T-helper 2 cell (primary cell): ENCODE measurements at regions not wholly inside any gene's neighbourhood (a gene's known extent, or its start where the extent isn't known, plus 50 kb on each side); places are given as distances from the start of the nearest gene placed in this dataset.
"Not testable (repeated sequence)": the region's sequence is repeated elsewhere in the genome, so short reads cannot be mapped to it uniquely, and the experiment has no call there.

Experiments
- DNase-seq, 5 experiments: peaks; one replicate each; pipeline versions ENCODE4 v3.0.0 to v3.0.0-alpha.2; 2012 to 2022

DNA sequence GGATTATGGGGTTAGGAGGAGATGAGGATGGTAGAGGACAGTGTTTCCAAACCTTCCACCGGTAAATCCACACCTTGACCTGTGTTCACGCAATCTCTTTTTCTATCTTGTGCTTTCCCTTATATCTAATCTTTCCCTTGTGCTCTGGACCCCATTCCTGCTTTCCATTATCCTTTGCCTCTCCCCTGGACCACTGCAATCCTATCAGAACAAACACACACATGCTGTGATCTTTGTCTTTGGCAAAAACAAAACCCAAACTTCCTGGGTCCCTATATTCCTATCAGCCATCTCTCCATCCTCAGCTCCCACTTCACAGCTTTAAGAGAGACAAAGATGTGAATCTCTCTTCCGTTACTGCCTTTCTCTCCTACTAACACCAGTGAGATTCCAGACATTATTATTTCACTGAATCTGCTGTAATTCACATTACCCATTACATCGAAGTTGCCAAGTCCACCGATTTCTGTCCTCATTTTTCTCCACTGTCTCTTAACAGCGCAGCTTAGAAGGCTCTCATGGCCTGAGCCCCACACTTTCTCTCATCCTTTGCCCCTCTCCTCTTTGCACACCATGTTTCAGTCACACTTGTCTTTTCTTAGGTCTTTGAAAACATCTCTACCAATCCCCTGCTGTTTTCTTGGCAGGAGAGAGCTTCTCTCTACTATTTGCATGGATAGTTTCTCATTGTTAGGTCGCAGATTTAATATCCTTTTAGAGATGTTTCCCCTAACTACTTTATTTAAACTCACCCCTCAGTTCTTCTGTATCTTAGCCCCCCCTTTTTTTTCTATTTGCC lies 230.0 kb upstream of the B3GALT2 start:
- DNase-seq, result no peak

DNA sequence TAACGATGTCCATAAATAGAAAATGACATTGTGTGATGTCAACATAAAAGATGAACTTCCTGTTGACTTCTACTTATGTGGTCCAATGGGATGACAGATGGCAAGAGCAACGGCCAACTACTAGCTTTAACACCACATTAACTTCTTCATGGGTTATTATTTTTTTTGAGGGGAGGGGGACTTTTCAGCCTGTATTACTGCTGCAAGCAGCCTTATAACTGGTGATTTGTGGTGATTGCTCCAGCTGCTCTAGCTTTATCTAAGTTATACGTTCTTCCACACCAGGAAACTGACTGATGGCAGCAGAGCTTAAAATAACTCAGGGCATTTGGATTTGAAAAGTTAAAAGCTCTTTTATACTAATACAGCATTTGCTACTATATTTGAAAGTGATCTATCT lies 228.8 kb upstream of the B3GALT2 start:
- DNase-seq, result no peak

DNA sequence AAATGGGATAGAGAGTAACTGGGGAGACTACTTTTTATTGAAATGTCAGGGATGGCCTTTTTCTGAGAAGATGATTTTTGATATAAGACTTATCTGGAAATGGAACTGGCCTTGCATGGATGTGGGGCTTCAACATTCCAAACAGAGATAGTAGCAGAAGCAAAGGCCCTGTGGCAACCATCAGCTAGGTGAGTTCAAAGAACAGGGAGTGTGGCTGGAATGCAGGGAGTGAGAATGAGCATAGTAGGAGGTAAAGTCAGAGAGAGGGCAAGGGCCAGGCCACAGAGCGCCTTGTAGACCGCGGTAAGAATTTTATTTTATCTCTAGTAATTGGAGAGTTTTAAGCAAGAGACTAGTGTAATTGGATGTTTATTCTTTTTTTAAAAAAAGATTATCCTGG lies 227.0 kb upstream of the B3GALT2 start:
- DNase-seq, result no peak

DNA sequence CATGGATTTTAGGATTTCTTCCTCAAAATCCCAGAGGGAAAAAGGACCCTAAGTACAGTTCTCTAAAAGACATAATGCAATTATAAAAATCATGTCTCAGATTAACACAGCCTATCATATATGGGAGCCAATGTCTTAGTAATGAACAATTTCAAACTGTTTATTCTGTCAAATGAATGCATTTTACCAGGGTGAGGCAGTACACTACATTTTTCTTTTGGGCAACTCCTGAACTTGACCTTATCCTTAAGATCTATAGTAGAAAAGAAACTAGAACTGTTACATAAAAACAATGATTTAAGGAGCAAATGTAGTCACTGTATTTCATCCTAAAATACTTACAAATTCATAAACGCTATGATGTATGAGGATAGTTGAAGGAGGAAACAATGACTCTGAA lies 226.3 kb upstream of the B3GALT2 start:
- peak in 1 of 5 experiments; percentile 54 for DNase-seq

DNA sequence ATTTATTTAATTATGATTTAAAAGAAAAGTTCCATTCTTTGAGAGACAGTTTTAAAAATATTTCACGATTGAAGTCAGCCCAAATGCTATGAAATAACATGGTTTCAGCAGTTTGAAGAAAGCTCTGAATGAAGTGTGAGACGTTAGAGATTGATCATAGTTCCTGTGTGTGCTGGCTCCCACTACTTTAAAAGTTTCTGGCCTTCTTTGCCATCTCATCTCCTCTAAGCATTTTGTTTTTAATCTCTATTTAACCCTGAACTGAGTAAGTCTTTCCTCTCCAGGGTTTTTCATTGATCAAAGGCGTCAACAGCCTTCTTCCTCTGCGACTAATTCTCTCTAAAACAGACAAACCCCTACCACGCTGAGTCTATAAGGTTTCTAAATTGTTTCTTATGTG lies 225.3 kb upstream of the B3GALT2 start:
- DNase-seq, result peak in 1 of 5 experiments; percentile 27

DNA sequence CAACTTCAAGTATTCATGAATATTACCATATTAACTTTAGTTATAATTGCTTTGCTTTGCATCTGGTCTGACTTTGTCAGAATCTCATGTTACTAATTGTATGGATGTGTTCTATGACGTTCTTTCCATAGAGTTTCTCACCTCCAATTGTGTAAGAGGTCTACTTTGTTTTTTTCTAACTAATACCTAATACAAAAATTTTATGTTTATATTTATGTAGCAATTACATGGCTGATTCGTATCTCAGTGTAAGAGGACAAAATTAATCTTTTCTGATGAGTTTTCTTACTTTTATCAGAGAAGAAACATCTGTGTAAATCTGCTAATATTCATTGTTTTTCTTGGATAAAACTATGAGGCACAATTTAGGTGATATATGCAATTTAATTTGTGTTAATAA lies 224.8 kb upstream of the B3GALT2 start:
- DNase-seq, result no peak

DNA sequence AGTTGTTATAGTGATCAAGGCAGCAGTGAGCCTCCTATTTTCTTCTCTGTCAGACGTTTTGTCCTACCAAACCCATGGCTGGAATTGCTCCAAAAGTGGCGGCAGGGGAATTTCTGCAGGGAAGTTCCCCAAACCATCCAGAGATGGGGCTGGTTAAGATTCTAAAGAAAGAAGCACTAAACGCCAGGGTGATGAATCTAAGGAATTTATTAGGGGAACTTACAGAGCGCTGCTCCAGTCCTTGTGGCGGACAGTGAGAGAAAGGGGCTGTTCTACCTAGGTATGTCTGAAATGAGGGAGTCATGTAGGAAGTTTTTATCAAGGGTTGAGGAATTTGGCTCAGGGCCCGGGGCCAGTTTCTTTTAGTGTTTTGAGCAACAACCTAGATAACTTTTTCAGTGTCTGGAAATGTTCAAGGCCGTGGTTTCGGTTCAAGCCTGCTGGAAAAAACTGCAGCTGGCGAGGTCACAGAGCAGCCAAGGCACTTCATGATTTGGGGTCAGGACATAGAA lies 222.4 kb upstream of the B3GALT2 start:
- DNase-seq, result no peak

DNA sequence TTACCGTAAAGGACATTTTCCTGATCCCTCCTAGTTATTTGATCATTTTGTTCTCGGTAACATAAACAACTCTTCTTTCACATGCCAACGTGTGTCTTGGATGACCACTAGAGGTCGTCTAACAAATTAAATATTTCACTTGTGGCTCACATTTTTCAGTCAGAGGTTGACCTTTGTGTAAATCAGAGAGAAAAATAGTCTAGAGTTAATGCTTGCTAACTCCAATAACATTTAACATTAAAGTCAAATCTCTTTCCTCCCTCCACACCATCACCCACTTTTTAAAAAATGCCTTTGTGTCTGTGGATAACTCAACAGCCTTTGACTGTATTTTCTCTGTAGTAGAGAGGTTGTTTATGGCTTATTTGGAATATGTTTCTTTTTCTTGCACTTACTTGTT lies 220.5 kb upstream of the B3GALT2 start:
- DNase-seq, result peak in 2 of 5 experiments; percentile 20 to 69

DNA sequence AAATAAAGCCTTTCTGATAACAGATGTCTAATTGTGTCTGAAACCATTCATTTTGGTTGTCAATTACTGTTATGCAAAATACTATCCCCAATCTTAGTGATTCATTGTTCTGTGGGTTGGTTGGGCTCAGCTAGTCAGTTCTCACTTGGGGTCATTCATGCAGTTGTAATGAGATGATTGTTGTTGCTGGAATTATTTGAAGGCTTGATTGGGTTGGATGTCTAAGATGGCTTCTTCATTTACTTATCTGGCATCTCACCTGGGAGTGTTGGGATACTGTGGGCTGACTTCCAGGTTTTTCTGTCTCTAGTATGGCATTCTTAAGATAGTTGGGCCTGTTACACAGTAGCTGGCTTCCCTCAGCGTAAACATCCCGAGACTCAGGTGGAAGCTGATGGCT lies 217.8 kb upstream of the B3GALT2 start:
- DNase-seq, result no peak

DNA sequence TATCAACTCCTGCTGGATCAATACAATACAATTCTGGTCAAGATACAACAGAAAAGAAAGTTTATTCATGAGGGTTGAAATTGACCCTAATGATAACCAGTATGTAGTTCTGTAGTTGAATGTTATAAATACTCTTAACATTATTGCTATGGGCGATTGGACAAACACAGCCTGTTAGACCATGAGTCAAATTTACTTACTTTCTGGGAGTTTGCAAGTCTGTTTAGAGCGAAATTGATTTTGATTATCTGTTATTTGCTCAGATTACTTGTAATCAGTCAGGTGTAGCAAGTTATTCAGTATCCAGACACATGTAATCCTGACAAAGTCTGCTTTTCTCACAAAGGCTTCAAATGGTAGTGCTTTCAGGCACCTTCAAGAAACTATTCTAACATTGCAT lies 216.6 kb upstream of the B3GALT2 start:
- no peak for DNase-seq

DNA sequence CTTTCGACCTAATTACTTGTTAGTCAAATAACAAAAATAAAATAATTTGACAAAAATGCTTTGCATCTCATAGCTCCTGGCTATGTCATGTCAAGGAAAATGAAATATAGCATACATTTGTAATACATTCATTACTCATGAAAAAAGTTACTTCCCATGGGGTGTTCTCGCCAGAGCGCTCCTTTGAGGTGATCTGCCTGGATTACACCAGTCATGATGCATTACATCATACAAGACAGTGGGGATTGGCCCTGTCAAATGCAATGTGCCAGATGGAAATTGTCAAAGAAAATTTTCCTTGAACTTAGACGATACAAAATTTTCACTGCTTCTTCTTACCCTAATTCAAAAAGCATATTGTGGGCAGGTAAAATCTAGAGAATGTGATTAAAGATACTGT lies 215.6 kb upstream of the B3GALT2 start:
- DNase-seq, result no peak

DNA sequence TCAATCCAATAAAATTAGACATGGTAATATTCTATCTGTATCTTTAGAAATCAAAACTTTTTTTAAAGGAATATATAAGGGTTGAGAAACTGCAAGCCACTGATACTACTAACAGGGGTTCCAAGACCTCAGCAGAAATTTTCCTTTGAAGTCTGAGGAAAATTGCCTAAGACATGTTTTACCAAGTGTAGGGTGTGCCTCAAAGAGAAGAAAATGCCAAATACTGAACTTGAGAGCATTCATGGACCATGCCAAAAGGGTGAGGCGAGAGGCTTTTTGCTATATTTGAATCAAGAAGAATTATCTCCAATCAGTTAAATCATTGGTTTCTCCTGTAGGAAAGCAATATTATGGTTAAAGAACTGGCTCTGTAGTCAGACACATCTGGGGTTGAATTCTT lies 207.9 kb upstream of the B3GALT2 start:
- DNase-seq, result no peak

DNA sequence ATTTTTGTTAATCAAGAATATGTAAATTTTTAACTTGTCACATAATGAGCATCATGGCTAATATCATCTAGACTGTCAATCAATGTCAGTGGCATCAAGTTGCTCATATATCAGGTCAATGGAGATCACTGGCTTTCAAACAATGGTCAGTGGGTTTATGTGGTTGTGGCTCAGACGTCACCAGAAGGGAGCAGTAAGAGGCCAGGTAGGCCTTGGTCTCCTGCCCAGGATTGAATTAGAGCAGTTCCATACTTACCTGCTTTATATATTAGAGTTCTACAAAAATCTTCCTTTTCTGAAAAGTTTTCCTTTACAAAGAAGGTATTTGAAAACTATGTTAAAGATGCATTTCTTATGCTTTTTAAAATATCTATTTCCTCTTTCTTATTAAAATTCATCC lies 206.3 kb upstream of the B3GALT2 start:
- DNase-seq, result no peak

DNA sequence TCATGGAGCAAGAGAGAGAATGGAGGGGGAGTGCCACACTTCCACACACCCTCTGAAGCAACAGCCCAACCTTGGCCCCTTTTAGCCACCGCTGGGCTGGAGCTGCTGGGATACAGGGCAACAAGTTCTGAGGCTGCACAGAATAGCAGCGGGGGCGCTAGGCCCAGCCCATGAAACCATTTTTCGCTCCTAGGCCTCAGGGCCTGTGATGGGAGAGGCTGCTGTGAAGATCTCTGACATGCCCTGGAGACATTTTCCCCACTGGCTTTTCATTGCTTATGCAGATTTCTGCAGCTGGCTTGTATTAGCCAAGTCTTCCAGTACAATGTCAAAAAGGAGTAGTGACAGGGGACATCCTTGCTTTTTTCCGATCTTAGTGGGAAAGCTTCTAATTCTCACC lies 202.3 kb upstream of the B3GALT2 start:
- DNase-seq, result no peak

DNA sequence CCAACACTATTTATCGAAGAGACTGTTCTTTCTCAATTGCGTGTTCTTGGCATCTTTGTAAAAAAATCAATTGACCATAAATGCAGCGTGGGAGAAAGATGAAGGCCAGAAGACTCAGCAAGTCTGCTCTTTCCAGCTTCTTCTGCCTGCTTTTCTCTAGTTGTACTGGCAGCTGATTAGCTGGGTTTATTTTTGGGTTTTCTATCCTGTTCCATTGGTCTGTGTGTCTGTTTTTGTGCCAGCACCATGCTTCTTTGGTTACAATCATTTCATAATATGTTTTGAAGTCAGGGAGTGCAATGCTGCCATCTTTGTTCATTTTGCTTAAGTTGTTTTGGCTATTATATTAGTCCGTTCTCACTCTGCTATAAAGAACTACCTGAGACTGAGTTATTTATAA lies 201.8 kb upstream of the B3GALT2 start:
- no peak for DNase-seq

DNA sequence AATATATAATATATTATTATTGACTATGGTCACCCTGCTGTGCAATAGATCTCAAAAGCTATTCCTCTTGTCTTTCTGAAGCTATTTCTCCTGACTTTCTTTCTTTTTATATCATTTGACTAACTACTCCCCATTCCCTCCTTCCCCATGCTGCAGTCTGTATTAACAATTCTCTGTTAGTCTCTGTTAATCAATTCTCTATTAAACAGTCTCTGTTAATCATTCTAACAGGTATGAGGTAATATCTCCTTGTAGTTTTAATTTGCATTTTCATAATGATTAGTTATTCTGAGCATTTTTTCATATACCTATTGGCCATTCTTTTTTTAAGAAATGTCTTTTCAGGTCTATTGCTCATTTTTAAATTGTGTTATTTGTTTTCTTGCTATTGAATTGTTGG lies 201.0 kb upstream of the B3GALT2 start:
- DNase-seq, result no peak

DNA sequence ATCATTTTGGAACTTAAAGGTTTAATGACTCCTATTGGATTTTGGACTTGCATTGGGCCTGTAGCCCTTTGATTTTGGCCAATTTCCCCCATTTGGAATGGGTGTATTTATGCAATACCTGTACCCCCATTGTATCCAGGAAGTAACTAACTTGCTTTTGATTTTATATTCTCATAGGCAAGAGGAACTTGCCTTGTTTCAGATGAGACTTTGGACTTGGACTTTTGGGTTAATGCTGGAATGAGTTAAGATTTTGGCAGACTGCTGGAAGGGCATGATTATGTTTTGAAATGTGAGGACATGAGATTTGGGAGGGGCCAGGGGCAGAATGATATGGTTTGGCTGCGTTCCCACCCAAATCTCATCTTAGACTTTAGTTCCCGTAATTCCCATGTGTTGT lies 192.0 kb upstream of the B3GALT2 start:
- DNase-seq, result not testable (repeated sequence)

DNA sequence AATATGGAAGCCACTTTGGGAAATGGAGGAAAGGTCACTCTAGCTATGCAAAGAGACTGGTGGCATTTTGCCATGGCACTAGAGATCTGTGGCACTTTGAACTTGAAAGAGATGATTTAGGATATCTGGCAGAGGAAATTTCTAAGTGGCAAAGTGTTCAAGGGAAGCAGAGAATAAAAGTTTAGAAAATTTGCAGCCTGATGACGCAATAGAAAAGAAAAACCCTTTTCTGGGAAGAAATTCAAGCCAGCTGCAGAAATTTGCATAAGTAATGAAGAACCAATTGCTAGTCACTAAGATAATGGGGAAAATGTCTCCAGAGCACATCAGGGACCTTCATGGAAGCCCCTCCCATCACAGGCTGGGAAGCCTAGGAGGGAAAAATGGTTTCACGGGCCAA lies 191.1 kb upstream of the B3GALT2 start:
- no peak for DNase-seq

DNA sequence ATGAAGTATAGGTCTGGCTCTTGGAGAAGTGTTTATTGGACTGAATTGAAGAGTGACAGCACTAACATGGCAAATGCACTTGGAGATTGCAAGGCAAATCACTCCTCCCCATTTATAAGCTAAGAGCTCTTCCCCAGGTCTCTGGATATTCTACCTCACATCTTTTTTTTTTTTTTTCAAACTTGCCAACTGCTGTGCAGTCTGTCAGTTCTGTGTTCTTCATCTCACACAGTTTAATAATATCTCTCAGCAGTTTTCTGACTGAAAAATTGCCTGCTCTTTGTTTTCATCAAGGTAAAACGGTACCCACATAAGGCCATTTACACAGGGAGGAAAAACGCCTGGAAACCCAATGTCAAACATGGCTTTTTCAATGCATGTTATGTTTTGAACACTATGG lies 186.1 kb upstream of the B3GALT2 start:
- DNase-seq, result no peak

DNA sequence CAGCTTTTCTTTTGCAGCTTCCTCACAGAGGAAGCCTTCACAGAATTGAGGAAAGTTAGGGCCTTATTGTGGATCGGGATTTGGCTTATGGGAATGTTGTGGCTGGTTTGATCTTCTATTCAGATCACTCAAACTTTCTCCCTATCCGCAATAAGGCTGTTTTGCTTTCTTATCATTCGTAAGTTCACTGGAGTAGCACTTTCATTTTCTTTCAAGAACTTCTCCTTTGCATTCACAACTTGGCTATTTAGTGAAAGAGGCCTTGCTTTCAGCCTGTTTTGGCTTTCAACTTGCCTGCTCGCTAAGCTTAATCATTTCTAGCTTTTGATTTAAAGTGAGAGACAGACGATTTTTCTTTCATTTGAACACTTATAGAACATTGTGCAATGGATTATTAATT lies 181.9 kb upstream of the B3GALT2 start:
- DNase-seq, result peak in 1 of 5 experiments; percentile 53

DNA sequence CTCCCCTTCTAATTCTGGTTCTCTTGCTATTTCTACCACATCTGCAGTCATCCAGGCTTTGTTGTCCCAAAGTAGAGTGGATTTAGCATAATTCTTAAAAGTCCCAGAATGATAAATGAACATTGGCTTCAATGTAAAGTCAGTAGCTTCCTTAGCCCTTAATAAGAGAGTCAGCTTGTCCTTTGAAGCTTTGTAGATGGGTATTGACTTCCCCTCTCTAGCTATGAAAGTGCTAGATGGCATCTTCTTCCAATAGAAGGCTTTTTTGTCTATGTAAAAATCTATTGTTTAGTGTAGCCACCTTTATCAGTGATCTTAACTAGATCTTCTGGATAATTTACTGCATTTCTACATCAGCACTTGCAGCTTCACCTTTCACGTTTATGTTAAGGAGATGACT lies 181.4 kb upstream of the B3GALT2 start:
- peak in 1 of 5 experiments; percentile 21 for DNase-seq

DNA sequence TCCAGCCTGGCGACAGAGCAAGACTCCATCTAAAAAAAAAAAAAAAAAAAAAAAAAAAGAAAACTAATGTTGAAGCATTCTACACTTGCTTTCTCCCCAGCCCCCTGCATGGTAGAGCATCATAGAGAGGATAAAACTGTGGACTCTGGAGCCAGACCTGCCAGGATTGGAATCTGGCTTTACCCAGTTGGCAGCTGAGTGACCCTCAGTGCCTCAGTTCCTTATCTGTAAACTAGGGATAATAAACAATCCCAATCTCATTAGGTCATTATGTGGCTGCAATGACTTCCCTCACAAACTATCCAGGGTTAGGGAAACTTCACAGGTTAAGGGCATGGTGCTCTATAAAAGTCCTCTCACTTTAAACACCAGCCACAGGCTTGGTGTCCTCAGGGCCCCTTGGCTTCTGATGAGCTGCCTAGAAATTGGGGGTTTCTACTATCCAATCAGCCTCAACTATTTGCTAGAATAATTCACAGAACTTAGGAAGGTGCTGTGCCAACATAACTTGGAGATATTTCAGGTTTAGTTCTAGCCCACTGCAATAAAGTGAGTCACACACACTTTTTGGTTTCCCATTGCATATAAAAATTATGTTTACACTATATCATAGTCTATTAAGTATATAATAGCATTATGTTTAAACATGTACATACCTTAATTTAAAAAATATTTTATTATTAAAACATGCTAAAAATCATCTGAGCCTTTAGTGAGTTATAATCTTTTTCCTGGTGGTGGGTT lies 180.5 kb upstream of the B3GALT2 start:
- DNase-seq, result no peak

DNA sequence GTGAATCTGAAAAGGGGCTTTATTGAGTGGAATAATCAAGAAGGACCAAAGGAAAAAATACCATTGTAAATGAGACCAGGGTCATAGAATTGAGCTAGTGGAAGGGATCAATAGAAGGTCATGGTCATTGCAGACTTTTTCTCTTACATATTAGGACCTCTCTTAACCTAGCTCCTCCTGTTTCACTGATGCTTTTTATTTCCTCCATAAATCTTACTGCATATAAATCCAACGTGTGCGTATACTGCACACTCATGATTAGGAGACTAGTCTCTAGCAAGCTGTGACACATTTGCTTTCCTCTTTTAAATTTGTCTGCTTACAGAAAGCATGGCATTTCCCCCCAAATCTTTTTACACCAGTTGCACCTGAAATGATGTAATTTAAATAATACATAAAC lies 179.6 kb upstream of the B3GALT2 start:
- no peak for DNase-seq

DNA sequence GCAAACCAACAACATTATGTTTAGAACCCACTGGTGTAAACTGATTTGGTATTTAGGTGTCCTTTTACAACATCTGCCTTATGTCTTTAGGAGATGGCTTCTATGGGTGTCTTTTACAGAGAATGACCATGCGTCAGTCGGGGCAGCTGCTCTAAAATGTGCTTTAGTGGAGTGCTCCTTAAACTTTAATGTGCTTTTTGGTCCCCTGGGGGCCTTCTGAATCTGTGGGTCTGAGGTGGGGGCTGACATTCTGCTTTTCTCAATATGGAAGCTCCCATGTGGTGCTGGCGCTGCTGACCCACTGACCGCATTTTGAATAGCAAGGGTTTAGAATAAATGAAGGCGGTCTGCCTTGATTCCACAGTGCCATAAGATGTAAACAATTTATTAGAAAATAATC lies 173.2 kb upstream of the B3GALT2 start:
- DNase-seq, result no peak
